ENCODE measurements at regions not wholly inside any gene's neighbourhood (a gene's known extent, or its start where the extent isn't known, plus 50 kb on each side); places are given as distances from the start of the nearest gene placed in this dataset.
"Not testable (repeated sequence)": the region's sequence is repeated elsewhere in the genome, so short reads cannot be mapped to it uniquely, and the experiment has no call there.

DNA sequence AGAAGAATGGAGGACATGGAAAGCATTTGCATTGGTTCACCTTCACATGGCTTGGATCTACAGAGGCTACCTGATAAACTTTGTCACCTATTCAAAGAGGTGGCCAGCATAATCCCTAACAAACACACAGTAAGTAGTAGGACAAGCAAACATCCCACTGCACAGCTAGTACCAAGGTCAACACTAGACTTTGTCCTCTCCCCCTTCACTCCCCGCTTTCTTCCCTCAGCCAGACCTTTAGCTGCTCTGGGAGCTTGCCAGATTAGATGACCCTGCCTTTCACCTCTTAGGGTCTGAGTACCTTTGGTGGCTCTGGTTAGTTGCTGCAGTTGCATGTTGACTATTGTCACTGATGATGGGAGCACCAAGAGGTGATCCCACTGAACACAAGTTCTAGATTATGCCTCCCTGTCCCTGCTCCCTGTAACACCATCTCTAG lies 211.3 kb downstream of the CCDC74A start:
- DNase-seq (ENCODE audit: low read depth in 2 of 2): not testable (repeated sequence)

DNA sequence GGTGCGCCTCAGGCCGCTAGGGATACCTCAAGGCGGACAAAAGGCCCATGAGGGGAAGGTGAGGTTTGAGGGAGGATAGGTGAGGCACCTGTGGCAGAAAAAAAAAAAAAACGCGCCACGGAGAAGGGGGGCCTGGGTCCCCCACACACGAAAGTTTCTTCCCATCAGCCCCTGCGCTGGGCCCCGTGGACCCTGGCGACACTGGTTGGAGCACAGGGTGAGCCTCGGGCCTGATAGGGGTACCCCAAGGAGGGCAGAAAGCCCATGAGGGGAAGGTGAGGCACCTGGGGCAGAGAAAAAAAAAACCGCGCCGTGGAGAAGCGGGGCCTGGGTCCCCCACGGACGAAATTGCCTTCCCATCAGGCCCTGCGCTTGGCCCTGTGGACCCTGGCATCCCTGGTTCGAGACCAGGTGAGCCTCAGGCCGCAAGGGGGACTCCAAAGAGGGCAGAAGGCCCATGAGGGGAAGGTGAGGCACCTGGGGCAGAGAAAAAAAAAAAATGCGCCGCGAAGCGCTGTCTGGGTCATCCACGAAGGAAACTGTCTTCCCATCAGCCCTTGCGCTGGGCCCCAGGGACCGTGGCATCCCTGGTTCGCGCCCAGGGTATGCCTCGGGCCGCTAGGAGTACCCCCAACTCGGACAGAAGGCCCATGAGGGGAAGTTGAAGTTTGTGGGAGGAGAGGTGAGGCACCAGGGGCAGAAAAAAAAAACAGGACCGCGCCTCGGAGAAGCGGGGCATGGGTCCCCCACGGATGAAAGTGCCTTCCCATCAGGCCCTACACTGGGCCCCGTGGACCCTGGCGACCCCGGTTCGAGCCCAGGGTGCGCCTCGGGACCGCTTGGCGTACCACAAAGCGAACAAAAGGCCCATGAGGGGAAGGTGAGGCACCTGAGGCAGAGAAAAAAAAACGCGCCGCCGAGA lies 226.2 kb downstream of the CCDC74A start:
- DNase-seq (ENCODE audit: low read depth in 2 of 2): no peak

DNA sequence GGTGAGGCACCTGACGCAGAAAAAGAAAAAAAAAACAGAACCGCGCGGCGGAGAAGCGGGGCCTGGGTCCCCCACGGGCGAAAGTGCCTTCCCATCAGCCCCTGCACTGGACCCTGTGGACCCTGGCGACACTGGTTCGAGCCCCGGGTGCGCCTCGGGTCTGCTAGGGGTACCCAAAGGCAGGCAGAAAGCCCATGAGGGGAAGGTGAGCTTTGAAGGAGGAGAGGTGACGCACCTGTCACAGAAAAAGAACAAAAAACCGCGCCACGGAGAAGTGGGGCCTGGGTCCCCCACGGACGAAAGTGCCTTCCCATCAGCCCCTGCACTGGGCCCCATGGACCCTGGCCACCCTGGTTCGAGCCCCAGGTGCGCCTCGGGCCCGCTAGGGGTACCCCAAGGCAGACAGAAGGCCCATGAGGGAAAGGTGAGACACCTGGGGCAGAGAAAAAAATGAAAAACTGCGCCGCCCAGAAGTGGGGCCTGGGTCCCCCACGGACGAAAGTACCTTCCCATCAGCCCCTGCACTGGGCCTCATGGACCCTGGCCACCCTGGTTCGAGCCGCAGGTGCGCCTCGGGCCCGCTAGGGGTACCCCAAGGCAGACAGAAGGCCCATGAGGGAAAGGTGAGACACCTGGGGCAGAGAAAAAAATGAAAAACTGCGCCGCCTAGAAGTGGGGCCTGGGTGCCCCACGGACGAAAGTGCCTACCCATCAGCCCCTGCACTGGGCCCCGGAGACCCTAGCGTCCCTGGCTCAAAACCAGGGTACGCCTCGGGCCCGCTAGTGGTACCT lies 227.4 kb downstream of the CCDC74A start:
- no peak for DNase-seq (ENCODE audit: low read depth in 2 of 2)

DNA sequence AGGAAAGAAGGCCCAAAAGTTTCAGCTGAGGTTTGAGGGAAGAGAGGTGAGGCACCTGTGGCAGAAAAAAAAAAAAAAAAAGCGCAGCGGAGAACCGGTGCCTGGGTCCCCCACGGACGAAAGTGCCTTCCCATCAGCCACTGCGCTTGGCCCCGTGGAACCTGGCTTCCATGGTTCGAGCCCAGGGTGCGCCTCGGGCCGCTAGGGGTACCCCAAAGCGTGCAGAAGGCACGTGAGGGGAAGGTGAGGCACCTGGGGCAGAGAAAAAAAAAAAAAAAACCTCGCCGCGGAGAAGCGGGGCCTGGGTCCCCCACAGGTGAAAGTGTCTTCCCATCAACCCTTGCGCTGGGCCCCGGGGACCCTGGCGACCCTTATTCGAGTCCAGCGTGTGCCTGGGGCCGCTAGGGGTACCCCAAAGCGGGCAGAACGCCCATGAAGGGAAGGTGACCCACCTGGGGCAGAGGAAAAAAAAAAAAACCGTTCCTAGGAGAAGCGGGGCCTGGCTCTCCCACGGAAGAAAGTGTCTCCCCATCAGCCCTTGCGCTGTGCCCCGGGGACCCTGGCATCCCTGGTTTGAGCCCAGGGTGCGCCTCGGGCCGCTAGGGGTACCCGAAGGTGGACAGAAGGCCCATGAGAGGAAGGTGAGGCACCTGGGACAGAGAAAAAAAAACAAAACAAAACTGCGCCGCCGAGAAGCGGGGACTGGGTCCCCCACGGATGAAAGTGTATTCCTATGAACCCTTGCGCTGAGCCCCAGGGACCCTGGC lies 228.6 kb downstream of the CCDC74A start:
- no peak for DNase-seq (ENCODE audit: low read depth in 2 of 2)

DNA sequence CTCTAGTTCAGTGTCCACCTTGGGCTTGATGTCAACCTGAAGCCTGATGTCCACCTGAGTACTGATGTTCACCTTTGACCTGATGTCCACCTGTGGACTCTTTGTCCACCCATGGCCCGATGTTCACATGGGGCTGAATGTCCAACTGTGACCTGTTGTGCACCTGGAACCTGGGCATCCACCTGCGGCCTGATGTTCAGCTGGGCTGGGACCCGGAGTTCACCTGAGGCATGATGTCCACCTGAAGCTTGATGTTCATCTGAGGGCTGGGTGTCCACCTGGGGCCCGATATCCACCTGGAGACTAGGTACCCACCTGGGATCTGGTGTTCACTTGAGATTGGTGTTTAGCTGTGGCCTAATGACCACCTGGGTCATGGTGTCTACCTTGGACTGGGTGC lies 231.3 kb downstream of the CCDC74A start:
- DNase-seq (ENCODE audit: low read depth in 2 of 2): not testable (repeated sequence)

DNA sequence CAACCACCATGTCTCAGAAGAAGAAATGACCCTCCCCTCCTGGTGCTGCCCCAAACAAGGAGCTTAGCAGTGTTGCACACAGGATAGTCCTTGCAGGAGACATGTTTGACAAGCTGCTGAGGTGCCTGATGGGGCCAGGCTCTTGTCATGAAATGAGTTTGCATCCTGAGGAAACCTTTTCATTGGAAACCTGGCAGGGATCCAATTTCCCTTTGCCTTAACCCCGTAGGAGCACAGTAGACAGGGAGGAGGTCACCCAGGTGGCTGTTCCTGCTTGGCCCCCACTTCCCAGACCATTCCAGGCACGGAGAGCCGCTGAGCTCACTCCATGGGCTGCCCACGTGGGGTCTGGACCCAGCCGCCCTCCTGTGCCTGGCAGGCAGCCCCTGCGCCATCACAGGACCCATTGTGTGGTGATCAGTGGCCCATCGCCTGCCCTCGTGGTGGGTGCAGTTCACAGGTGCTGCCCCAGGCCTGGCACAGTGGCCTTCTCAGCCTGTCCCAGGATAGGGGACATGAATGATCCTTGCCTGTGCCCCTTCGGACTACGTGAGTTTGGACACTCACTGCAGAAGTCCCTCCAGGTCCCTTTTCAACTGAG lies 247.4 kb downstream of the CCDC74A start:
- DNase-seq (ENCODE audit: low read depth in 2 of 2): not testable (repeated sequence)

DNA sequence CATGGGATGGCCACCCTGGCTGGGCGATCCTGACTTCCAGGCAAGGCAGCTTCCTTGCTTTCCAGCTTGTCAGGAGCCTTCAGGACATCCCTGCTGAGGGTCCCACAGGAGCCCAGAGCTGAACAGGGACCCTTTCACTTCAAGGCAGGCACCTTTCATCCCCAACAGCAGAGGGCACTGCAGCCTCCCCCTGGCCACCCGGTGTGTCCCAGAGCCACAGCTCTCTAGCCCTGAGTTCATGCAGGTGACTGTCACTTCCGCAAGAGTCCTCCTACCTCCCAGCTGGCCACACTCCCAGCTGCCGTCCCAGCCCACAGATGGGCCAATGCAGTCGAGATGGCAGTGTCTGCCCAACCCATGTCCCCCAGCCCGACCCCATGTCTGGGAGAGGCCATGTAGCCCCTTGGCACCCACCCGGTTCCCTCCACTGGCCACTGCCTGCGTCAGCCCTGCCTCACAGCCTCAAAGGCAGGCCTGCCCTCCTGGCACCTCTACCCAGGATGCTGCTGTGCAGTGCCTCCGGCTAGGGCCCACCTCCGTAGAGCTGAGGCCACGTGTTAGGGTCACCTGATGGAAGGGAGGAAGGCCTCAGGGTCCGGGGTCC lies 248.3 kb downstream of the CCDC74A start:
- DNase-seq (ENCODE audit: low read depth in 2 of 2): not testable (repeated sequence)

DNA sequence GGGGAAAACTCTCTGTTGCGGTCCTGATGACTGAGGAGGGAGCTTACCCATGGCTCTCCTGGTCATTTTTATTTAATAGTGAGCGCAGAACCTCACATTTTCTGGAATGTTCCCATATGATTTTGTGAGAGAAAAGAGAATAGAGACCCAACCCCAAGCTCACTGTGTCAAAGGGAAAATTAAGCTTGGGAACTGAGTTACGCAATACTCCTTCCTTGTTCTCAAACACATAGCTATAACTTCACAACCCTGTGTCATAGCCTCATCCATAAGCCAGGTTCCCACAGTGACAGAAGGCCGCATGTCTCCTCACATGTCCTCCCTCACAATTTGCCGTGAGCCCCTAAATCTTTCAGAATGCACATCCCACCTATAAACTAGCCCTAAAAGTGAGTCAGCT lies 252.8 kb downstream of the CCDC74A start:
- not testable (repeated sequence) for DNase-seq (ENCODE audit: low read depth in 2 of 2)

DNA sequence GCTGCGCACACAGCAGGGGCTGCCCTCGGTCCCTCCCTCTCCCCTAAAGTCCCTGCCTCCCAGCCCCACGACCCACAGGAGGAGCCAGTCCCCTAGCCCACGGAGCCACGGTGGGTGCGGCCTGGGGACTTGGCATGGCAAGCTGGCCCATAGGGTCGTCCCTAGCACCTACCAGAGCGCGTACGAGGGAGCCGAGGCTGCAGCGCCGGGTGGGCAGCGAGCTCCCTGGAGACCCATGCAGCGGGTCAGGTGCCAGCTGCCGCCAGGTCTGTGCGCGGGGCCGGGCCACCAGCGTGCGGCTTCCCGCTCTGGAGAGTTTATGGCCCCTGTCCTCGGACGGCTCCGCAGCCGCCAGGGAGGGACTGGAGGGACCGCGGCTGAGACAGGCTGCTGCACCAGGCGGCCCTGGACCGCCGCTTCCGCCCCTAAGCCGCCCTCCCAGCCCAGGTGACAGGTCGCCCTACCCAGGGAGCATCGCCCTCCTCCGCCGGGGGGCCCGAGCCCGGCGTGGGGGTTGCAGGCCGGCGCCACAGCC lies 273.6 kb downstream of the CCDC74A start:
- DNase-seq (ENCODE audit: low read depth in 2 of 2): no peak

DNA sequence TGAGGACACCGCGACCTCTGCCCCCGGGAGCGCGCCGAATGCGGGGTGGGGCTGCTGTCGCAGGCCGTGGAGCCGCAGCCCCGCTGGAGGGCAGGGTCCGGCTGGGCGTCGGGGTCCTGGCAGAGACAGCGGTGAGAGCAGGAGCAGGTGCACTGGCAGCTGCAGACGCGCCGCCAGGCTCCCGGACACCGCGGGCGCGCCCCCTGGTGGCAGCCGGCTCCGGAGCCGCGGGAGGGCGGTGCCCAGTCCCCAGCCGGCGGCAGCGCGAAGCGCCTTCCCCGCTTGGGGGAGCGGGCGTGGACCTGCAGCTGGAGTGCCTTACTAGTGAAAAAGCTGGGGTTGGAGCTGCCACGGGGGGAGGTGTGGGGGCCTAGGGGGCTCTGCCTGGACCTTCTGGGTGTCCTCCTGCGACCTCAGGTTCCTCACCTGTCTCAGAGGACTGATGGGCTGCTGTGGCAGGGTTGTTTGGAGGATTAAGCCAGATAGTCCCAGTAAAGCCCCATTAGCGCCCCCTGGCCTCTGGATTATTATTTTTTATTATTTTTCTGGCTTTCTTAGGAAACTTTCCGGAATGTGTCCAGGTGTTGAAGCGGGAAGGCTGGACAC lies 274.2 kb downstream of the CCDC74A start:
- DNase-seq (ENCODE audit: low read depth in 2 of 2): peak; percentile 65 to 67

DNA sequence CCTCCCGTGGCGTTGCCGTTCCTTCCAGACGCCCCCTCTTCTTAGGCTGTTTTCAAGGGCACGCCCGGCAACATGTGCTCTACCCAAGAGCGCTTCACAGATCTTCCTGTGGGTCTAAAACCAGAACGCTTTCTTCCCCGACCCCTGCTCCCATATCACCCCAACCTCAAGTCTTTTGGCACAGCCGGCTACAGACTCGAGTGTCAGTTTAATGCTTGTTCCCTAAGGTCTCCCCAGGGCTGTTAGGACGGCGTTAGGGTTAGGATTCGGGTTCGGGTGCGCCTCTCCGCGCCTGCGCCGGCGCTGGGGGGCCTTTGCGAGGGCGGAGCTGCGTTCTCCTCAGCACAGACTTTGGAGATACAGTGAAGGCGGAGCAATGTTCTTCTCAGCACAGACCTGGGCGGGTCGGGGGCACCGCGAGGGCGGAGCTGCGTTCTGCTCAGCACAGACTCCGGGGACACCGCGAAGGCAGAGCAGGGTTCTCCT lies 274.7 kb downstream of the CCDC74A start:
- peak in 1 of 2 experiments; percentile 32 for DNase-seq (ENCODE audit: low read depth in 2 of 2)

DNA sequence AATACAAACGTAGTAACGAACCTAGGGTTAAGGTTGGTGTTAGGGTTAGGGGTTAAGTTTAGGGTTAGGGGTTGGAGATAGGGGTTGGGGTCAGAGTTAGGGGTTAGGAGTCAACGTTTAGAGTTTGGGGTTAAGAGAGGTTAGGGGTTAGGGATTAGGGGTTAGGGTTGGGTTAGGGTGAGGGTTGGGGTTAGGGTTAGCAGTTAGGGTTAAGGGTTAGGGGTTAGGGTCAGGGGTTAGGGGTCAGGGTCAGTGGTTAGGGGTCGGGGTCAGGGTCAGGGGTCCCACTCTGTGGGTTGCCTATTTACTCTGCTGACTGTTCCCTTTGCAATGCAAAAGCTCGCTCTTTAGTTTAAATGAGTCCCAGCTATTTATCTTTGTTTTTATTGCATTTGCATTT lies 275.5 kb downstream of the CCDC74A start:
- not testable (repeated sequence) for DNase-seq (ENCODE audit: low read depth in 2 of 2)

DNA sequence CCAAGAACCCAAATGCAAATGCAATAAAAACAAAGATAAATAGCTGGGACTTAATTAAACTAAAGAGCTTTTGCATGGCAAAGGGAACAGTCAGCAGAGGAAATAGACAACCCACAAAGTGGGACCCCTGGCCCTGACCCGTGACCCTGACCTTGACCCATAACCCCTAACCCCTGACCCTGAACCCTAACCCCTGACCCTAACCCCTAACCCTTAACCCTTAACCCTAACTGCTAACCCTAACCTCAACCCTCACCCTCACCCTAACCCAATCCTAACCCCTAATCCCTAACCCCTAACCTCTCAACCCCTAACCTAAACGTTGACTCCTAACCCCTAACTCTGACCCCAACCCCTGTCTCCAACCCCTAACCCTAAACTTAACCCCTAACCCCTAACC lies 284.9 kb downstream of the CCDC74A start:
- not testable (repeated sequence) for DNase-seq (ENCODE audit: low read depth in 2 of 2)

DNA sequence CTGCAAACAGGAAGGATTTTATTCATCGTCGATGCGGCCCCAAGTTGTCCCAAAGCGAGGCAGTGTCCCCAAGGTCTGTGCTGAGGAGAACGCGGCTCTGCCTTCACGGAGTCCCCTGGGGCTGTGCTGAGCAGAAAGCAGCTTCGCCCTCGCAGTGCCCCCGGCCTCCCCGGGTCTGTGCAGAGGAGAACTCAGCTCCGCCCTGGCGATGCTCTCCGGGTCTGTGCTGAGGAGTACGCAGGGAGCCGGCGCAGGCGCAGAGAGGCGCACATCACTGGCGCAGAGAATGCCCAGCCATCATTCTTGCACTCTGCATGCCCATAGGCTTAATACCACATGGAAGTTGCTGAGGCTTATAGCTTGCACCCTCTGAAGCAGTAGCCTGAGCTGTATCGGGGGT lies 285.7 kb downstream of the CCDC74A start:
- not testable (repeated sequence) for DNase-seq (ENCODE audit: low read depth in 2 of 2)

DNA sequence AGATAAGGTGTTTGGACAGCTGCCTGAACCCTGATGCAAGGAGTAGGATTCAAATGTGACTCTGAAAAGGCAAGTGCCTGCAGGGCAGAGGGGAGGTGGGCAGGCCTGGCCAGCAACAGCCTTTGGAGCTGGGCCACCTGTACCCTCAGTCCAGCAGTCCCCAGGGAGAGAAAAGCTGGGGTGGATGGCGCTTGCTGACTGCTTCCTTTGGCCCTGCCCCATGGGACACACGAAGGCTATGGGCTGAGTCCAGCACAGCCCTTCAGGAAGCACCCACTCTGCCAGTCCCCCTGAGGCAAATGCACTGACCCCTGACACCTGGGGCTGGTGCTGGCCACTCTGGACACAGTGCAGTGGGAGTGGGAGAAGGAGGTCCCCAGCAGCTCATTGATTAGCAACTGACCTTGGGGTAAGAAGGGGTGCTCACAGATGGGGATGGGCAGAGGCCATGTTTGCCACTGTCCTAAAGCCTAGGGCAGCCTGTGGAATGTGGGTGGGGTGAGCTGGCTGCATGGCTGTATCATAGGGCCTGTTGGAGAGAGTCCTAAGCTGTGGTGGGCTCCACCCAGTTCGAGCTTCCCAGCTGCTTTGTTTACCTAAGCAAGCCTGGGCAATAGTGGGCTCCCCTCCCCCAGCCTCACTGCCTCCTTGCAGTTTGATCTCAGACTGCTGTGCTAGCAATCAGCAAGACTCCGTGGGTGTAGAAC lies 290.7 kb downstream of the CCDC74A start:
- DNase-seq (ENCODE audit: low read depth in 2 of 2): not testable (repeated sequence)

DNA sequence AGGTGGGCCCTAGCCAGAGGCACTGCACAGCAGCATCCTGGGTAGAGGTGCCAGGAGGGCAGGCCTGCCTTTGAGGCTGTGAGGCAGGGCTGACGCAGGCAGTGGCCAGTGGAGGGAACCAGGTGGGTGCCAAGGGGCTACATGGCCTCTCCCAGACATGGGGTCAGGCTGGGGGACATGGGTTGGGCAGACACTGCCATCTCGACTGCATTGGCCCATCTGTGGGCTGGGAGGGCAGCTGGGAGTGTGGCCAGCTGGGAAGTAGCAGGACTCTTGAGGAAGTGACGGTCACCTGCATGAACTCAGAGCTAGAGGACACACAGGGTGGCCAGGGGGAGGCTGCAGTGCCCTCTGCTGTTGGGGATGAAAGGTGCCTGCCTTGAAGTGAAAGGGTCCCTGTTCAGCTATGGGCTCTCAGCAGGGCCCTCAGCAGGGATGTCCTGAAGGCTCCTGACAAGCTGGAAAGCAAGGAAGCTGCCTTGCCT lies 294.6 kb downstream of the CCDC74A start:
- not testable (repeated sequence) for DNase-seq (ENCODE audit: low read depth in 2 of 2)

DNA sequence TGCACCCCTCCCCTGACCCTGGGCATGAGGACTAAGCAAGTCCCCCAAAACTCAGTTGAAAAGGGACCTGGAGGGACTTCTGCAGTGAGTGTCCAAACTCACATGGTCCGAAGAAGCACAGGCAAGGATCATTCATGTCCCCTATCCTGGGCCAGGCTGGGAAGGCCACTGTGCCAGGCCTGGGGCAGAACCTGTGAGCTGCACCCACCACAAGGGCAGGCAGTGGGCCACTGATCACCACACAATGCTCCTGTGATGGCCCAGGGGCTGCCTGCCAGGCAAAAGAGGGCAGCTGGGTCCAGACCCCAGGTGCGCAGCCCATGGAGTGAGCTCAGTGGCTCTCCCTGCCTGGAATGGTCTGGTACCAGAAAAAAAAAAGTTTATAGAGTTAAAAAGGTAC lies 295.4 kb downstream of the CCDC74A start:
- not testable (repeated sequence) for DNase-seq (ENCODE audit: low read depth in 2 of 2)

DNA sequence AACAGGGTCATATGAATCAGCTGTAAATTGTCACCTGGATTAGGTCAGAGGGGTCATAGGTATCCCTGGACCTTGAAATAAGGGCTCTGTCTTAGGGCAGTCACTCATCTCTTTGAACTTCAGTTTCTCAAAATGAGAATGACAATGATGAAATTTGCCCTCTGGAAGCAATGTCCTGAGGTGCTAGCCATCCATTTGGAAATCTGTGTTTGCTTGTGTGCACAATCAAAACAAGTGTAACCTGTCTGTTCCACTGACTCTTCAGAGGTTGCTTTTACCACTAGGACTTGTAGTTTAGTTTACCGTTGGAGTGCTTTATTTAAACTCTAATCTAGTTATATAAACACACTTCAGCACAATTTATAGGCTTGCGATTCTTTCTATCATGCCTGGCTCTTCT lies 297.3 kb downstream of the CCDC74A start:
- not testable (repeated sequence) for DNase-seq (ENCODE audit: low read depth in 2 of 2)

DNA sequence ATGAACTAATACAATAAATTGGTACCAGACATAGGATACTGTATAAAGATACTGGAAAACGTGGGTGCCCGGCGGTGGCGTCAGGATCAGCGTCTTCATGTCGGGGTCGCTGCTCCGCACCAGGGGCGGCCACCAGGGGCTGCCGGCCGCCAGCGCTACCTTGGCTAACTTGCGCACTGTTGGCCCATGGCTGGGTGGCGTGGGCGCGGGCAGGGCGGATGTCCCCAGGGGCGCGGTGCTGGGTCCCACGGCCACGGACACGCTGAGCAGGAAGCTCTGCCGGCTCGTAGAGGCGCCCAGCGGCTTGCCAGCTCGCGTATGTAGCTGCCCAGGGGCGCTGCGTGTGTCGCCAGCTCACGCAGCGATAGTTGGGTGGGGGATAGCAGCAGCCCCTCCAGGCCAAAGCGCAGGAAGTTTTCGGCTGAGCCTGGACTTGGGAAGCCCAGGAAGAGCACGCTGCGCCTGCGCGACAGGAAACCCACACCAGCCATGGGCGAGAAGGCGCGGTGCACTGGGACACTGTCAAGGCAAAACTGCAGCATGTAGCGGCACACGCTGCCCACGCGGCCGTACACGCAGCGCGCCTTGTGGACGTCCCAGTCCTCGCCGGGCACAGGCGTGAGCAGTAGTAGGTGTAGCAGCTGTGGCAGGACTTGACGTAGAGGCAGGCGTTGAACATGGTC lies 299.9 kb downstream of the CCDC74A start:
- no peak for DNase-seq (ENCODE audit: low read depth in 2 of 2)

Data from stimulated activated CD4-positive, alpha-beta T cell treated with anti-CD3 and anti-CD28 coated beads, Interleukin-12 subunit alpha, Interleukin-12 subunit beta, amount 100 ng/mL, for 24 hours (primary cell).